SK-N-SH (cell line): ENCODE measurements at regions not wholly inside any gene's neighbourhood (a gene's known extent, or its start where the extent isn't known, plus 50 kb on each side); places are given as distances from the start of the nearest gene placed in this dataset.

Source experiments
- CTCF ChIA-PET: fragments of 300-600, 350-600 bp; formaldehyde crosslinking; extraction: SDS; loops from one replicate; lab custom pipeline; 2021; lab: Yijun Ruan, JAX
- POLR2A ChIA-PET: fragments of 350-600 bp; sonication (Branson Sonifier 250); formaldehyde crosslinking; extraction: SDS; loops from one replicate; lab custom pipeline; 2020; ENCODE audit warnings: antibody characterized with exemption, inconsistent platforms; lab: Yijun Ruan, JAX
- DNase-seq: peaks from one replicate; pipeline ENCODE4 v3.0.0; 2012
- H2AFZ ChIP-seq: fragments of 200-600 bp; sonication (generic); 2 replicates; pipeline ENCODE4 v1.8.1; 2016; ENCODE audit warnings: antibody characterized with exemption, mild to moderate bottlenecking, low read depth
- H3F3A ChIP-seq: fragments of 200-600 bp; sonication (generic); replicated peaks from 2 replicates; pipeline ENCODE3; 2016; ENCODE audit warnings: antibody characterized with exemption, mild to moderate bottlenecking; ENCODE audit not compliant: insufficient read depth
- H3K27ac ChIP-seq, 2 experiments: fragments of 200-500 bp in 1 of 2; fragments of 200-600 bp in 1 of 2; sonication (Bioruptor generic) in 1 of 2; sonication (generic), shearing (Covaris generic) in 1 of 2; 2 replicates each; pipeline versions ENCODE4 v1.5.1 to v1.6.1; 2014 to 2016; ENCODE audit warnings: low read depth in 2 of 2, inconsistent platforms in 1 of 2, low read length in 1 of 2, mild to moderate bottlenecking in 1 of 2, mixed read lengths in 1 of 2
- H3K27me3 ChIP-seq: fragments of 200-600 bp; sonication (generic), shearing (Covaris generic); 2 replicates; pipeline ENCODE4 v1.6.1; 2016; ENCODE audit warnings: mixed run types; ENCODE audit not compliant: insufficient read depth
- H3K36me3 ChIP-seq, 2 experiments: fragments of 200-500 bp in 1 of 2; fragments of 200-600 bp in 1 of 2; sonication (Bioruptor generic) in 1 of 2; sonication (generic) in 1 of 2; replicated peaks in 1 of 2; 2 replicates each; pipeline versions ENCODE3 to v1.5.1; 2014 to 2016; ENCODE audit warnings: low read length in 1 of 2, mild to moderate bottlenecking in 1 of 2; ENCODE audit not compliant: insufficient read depth in 2 of 2, control insufficient read depth in 1 of 2
- H3K4me1 ChIP-seq, 2 experiments: fragments of 200-500 bp in 1 of 2; fragments of 200-600 bp in 1 of 2; sonication (Bioruptor generic) in 1 of 2; sonication (generic), shearing (Covaris generic) in 1 of 2; 2 replicates each; pipeline versions ENCODE4 v1.5.1 to v1.6.1; 2014 to 2016; ENCODE audit warnings: low read depth in 1 of 2, low read length in 1 of 2, mixed run types in 1 of 2; ENCODE audit not compliant: insufficient read depth in 2 of 2, control insufficient read depth in 1 of 2
- H3K4me2 ChIP-seq: fragments of 200-600 bp; sonication (generic), shearing (Covaris generic); 2 replicates; pipeline ENCODE4 v1.6.1; 2017; ENCODE audit warnings: mixed run types
- H3K4me3 ChIP-seq, 2 experiments: fragments of 200-500 bp in 1 of 2; fragments of 200-600 bp in 1 of 2; sonication (Bioruptor generic) in 1 of 2; sonication (generic), shearing (Covaris generic) in 1 of 2; 2 replicates each; pipeline versions ENCODE4 v1.5.1 to v1.8.1; 2014 to 2016; ENCODE audit warnings: low read depth in 2 of 2, inconsistent platforms in 1 of 2, low read length in 1 of 2, mild to moderate bottlenecking in 1 of 2, mixed read lengths in 1 of 2, moderate library complexity in 1 of 2
- H3K79me2 ChIP-seq: fragments of 200-600 bp; sonication (generic); 2 replicates; pipeline ENCODE4 v1.8.1; 2017; ENCODE audit warnings: mild to moderate bottlenecking; ENCODE audit not compliant: insufficient read depth
- H3K9ac ChIP-seq: fragments of 200-600 bp; sonication (generic); 2 replicates; pipeline ENCODE4 v1.6.1; 2017; ENCODE audit warnings: mixed run types
- H3K9me2 ChIP-seq: fragments of 200-600 bp; sonication (generic); 2 replicates; pipeline ENCODE4 v1.6.1; 2017; ENCODE audit warnings: mixed run types
- H3K9me3 ChIP-seq: fragments of 200-600 bp; sonication (generic); 2 replicates; pipeline ENCODE4 v1.6.1; 2017; ENCODE audit warnings: mixed run types, mild to moderate bottlenecking, moderate library complexity
- H4K20me1 ChIP-seq: fragments of 200-600 bp; sonication (generic); 2 replicates; pipeline ENCODE4 v1.6.1; 2017; ENCODE audit warnings: mild to moderate bottlenecking, mixed run types; ENCODE audit not compliant: insufficient read depth
- CHD2 ChIP-seq: fragments of 150-350 bp; IDR thresholded peaks from 2 replicates; pipeline ENCODE4 v1.6.1; 2018; ENCODE audit warnings: low read length; ENCODE audit not compliant: partially characterized antibody
- ELF1 ChIP-seq: IDR thresholded peaks from 2 replicates; pipeline ENCODE4 v1.4.0; 2012
- EZH2phosphoT487 ChIP-seq: fragments of 200-600 bp; sonication (generic); IDR thresholded peaks from 2 replicates; pipeline ENCODE4 v1.6.1; 2017; ENCODE audit warnings: low read depth, mixed run types, mild to moderate bottlenecking, antibody characterized with exemption, moderate library complexity, borderline replicate concordance
- FOSL2 ChIP-seq: IDR thresholded peaks from 2 replicates; pipeline ENCODE4 v1.4.0; 2012; ENCODE audit warnings: low read depth, mild to moderate bottlenecking, moderate library complexity, borderline replicate concordance
- GATA2 ChIP-seq: sonication (generic); formaldehyde crosslinking; IDR thresholded peaks from 2 replicates; pipeline ENCODE4 v1.5.0; 2020; ENCODE audit warnings: mild to moderate bottlenecking, missing genetic modification reagents
- MAX ChIP-seq: IDR thresholded peaks from 2 replicates; pipeline ENCODE4 v1.4.0; 2012; ENCODE audit warnings: low read depth
- NRF1 ChIP-seq: IDR thresholded peaks from 2 replicates; pipeline ENCODE4 v1.6.1; 2012; ENCODE audit warnings: low read depth, mild to moderate bottlenecking, low read length
- RCOR1 ChIP-seq: fragments of 150-350 bp; IDR thresholded peaks from 2 replicates; pipeline ENCODE4 v1.6.1; 2017; ENCODE audit warnings: antibody characterized with exemption, low read length
- RFX5 ChIP-seq: IDR thresholded peaks from 2 replicates; pipeline ENCODE4 v1.6.1; 2012; ENCODE audit warnings: mild to moderate bottlenecking, improper control_type of control experiment, low read length
- YY1 ChIP-seq: IDR thresholded peaks from 2 replicates; pipeline ENCODE4 v1.4.0; 2012; ENCODE audit warnings: low read depth, mild to moderate bottlenecking
- WGBS: methylation state at CpG from one replicate; pipeline ENCODE4 v1.1.6; 2017; ENCODE audit warnings: low lambda C conversion rate; 5-methylcytosine and 5-hydroxymethylcytosine counted together
- TF ChIP-seq, protein P1 (sequence below): fragments of 200-600 bp; sonication (generic); IDR thresholded peaks from 2 replicates; pipeline ENCODE4 v1.6.1; 2017; ENCODE audit warnings: antibody characterized with exemption, mild to moderate bottlenecking, moderate library complexity
- TF ChIP-seq, protein P2 (sequence below): fragments of 150-350 bp; IDR thresholded peaks from 2 replicates; pipeline ENCODE4 v1.6.1; 2017; ENCODE audit warnings: antibody characterized with exemption, low read length, low read depth, borderline replicate concordance

- Histone ChIP-seq H3K4me2 (no peak overlapping the region), H3K9me2 (no peaks in the 10 kb centered on the region)
- no peak for DNase-seq
- TF ChIP-seq NRF1, result no peak
- TF ChIP-seq RCOR1, result no peak
- TF ChIP-seq, all 33 proteins: peak for 0
- Histone ChIP-seq H3K9ac (no peak overlapping the region), H3F3A (no peaks in the 10 kb centered on the region), H3K27me3 (no peaks in the 10 kb centered on the region), H3K36me3 (no peaks in the 10 kb centered on the region), H3K4me3 (no peak overlapping the region), H3K27ac (no peak overlapping the region), H2AFZ (no peak overlapping the region), H4K20me1 (no peaks in the 10 kb centered on the region), H3K4me1 (no peaks in the 10 kb centered on the region), H3K9me3 (no peaks in the 10 kb centered on the region), H3K79me2 (no peaks in the 10 kb centered on the region)
- ChIA-PET POLR2A (no interaction called here), CTCF (no interaction called here)
- WGBS, result 5% methylated on average over 3 of the region's 3 CpGs
These were observed 639.6 kb downstream of the SMARCA1 start for GRCh38 chrX:128883650-128884049.

DNA sequence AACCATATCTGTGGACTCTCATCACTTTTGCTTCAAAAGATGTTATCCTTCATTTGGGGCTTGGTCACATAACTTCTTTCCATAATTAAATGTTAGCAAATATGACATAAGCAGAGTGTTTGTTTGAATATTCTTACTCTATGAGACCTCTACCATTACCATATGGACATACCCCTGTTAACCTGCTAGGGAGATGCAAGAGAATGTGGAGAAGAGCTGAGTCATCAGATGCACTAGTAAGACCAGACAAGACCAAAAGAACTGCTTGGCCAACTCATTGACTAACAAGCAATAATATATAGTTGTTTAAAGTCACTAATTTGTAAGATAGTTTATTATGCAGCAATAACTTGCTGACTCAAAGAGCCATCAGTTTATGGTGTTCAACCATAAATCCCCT is 652.9 kb downstream of the SMARCA1 start:
- Histone ChIP-seq H3K4me3 (no peak overlapping the region), H3K27me3 (no peaks in the 10 kb centered on the region), H2AFZ (no peak overlapping the region), H3K9ac (no peak overlapping the region), H3K9me2 (no peaks in the 10 kb centered on the region), H3K27ac (no peak overlapping the region), H3K36me3 (no peaks in the 10 kb centered on the region), H3K9me3 (no peaks in the 10 kb centered on the region), H3K4me1 (no peaks in the 10 kb centered on the region), H3K4me2 (no peak overlapping the region), H3F3A (no peaks in the 10 kb centered on the region), H3K79me2 (no peaks in the 10 kb centered on the region), H4K20me1 (no peaks in the 10 kb centered on the region)
- ChIA-PET POLR2A (no interaction called here), CTCF (interaction anchor here (1.2 kb wide), 1 partner anchor 11 kb away, joined by 4 read pairs; no protein-coding TSS in a partner anchor)
- TF ChIP-seq RFX5, result no peak
- no peak for TF ChIP-seq ELF1
- TF ChIP-seq FOSL2, result no peak
- no peak for TF ChIP-seq YY1
- no peak for TF ChIP-seq CHD2
- no peak for TF ChIP-seq GATA2 (CRISPR knock-in tag)
- TF ChIP-seq EZH2phosphoT487, result no peak
- TF ChIP-seq, protein P1, sequence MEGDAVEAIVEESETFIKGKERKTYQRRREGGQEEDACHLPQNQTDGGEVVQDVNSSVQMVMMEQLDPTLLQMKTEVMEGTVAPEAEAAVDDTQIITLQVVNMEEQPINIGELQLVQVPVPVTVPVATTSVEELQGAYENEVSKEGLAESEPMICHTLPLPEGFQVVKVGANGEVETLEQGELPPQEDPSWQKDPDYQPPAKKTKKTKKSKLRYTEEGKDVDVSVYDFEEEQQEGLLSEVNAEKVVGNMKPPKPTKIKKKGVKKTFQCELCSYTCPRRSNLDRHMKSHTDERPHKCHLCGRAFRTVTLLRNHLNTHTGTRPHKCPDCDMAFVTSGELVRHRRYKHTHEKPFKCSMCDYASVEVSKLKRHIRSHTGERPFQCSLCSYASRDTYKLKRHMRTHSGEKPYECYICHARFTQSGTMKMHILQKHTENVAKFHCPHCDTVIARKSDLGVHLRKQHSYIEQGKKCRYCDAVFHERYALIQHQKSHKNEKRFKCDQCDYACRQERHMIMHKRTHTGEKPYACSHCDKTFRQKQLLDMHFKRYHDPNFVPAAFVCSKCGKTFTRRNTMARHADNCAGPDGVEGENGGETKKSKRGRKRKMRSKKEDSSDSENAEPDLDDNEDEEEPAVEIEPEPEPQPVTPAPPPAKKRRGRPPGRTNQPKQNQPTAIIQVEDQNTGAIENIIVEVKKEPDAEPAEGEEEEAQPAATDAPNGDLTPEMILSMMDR, result no peak
- TF ChIP-seq, protein P2, sequence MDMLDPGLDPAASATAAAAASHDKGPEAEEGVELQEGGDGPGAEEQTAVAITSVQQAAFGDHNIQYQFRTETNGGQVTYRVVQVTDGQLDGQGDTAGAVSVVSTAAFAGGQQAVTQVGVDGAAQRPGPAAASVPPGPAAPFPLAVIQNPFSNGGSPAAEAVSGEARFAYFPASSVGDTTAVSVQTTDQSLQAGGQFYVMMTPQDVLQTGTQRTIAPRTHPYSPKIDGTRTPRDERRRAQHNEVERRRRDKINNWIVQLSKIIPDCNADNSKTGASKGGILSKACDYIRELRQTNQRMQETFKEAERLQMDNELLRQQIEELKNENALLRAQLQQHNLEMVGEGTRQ, result no peak
- TF ChIP-seq MAX, result no peak
- DNase-seq, result no peak
